ENCODE measurements at regions not wholly inside any gene's neighbourhood (a gene's known extent, or its start where the extent isn't known, plus 50 kb on each side); places are given as distances from the start of the nearest gene placed in this dataset.

GRCh38 chr6:112659912-112660311, 312.8 kb downstream of the RFPL4B start:
- Histone ChIP-seq H3K36me3 (ENCODE audit: control insufficient read depth, insufficient read depth, low read length) (no peaks in the 10 kb centered on the region), H3K27me3 (ENCODE audit: control insufficient read depth, insufficient read depth, low read length) (no peaks in the 10 kb centered on the region), H3K4me3 (ENCODE audit: low read depth, low read length) (no peak overlapping the region)
- CTCF ChIA-PET: interaction anchor here (0.6 kb wide), 1 partner anchor 631 kb away, joined by 3 read pairs; no protein-coding TSS in a partner anchor
- TF ChIP-seq CTCF (IDR thresholded peaks at IDR 0.05; ENCODE audit: insufficient read depth, low read depth, low read length): no peak
- POLR2A ChIA-PET: no interaction called here
- no peak for DNase-seq (ENCODE audit: low read depth)

DNA sequence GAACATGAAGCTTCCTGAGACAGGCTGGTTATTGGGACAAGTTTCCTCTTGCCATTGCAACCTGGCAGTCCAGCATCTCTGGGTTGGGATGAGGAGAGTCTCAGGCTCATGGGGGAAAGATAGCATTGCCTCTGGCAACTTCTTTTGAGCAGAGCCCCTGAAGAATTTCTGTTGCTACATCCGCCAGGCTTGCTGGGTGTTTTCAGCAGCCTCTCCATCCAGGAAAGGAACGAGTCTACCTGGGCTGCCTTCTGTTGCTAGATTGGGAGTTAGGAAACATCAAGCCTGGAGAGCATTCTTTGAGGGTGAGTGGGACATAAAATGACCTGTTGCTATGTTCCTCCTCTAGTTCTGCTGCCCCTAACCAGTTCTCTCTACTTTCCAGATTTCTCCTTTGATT, 313.5 kb downstream of the RFPL4B start:
- ChIA-PET POLR2A (no interaction called here), CTCF (no interaction called here)
- Histone ChIP-seq H3K4me3 (ENCODE audit: low read depth, low read length) (no peak overlapping the region), H3K27me3 (ENCODE audit: control insufficient read depth, insufficient read depth, low read length) (no peaks in the 10 kb centered on the region), H3K36me3 (ENCODE audit: control insufficient read depth, insufficient read depth, low read length) (no peaks in the 10 kb centered on the region)
- DNase-seq (ENCODE audit: low read depth): no peak
- no peak for TF ChIP-seq CTCF (IDR thresholded peaks at IDR 0.05; ENCODE audit: insufficient read depth, low read depth, low read length)

DNA sequence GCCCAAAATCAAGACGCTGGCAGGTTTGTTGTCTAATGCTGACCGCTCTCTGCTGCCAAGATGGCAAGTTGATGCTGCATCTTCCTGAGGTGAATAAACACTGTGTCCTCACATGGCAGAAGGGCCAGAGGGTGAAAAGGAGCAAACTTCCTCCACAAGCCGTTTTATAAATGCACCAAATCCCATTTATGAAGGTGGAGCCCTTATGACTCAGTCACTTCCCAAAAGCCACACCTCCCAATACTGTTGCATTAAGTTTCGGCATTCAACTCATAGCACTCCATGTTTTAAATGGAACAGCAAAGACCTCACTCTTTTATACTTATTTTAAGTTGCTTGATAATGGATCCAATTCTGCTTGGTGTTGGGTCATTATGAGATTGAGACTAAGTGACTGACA, 316.6 kb downstream of the RFPL4B start:
- H3K4me3 ChIP-seq (ENCODE audit: low read depth, low read length): no peak overlapping the region
- H3K36me3 ChIP-seq (ENCODE audit: control insufficient read depth, insufficient read depth, low read length): no peaks in the 10 kb centered on the region
- TF ChIP-seq CTCF (IDR thresholded peaks at IDR 0.05; ENCODE audit: insufficient read depth, low read depth, low read length): no peak
- H3K27me3 ChIP-seq (ENCODE audit: control insufficient read depth, insufficient read depth, low read length): no peaks in the 10 kb centered on the region
- ChIA-PET CTCF (no interaction called here), POLR2A (no interaction called here)
- no peak for DNase-seq (ENCODE audit: low read depth)

DNA sequence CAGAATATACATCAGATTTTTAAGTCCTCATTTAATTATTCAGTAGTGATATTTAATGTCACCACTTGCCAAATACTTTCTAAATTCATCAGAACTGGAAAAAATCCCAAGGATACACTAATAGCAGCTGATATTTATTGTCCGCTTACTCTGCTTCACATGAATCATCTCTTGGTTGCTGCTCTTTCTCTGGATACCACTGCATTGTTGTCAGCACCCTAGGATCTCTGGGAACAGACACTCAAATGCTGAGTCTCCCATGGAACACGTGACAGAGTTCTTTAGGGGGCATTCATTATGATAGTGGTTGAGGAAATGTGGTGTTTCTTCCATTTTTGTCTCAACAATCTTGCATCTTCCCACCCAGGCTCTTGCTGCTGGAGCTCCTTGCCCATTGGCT, 318.0 kb downstream of the RFPL4B start:
- CTCF ChIA-PET: interaction anchor here (0.8 to 2.4 kb wide), 3 partner anchors 14 to 23 kb away, joined by 3 to 6 read pairs (median 3); no protein-coding TSS in a partner anchor
- no peaks in the 10 kb centered on the region for H3K27me3 ChIP-seq (ENCODE audit: control insufficient read depth, insufficient read depth, low read length)
- no peak for TF ChIP-seq CTCF (IDR thresholded peaks at IDR 0.05; ENCODE audit: insufficient read depth, low read depth, low read length)
- no peaks in the 10 kb centered on the region for H3K36me3 ChIP-seq (ENCODE audit: control insufficient read depth, insufficient read depth, low read length)
- DNase-seq (ENCODE audit: low read depth): no peak
- H3K4me3 ChIP-seq (ENCODE audit: low read depth, low read length): no peak overlapping the region
- POLR2A ChIA-PET: no interaction called here

DNA sequence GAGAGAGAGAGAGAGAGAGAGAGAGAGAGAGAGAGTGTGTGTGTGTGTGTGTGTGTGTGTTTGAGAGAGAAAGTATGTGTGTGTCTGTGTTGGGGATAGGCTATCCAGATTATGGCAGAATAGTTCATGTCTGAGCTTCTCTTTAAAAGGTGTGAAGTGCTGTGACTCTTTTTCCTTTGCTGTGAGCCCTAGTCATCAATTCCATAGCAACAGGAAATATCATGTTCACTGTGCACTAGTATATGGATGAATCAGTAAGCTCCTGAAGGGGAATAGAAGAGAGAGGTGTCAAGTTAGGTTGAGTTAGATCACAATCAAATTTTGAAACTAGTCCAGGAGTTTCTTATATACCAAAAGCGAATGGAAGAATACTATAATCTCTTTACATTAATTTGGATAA, 318.7 kb downstream of the RFPL4B start:
- ChIA-PET POLR2A (interaction anchor here (0.5 kb wide), 1 partner anchor 710 kb away, joined by 12 read pairs; no protein-coding TSS in a partner anchor), CTCF (interaction anchor here (1.4 to 2.4 kb wide), 2 partner anchors 14 to 15 kb away, joined by 3 to 6 read pairs; no protein-coding TSS in a partner anchor)
- Histone ChIP-seq H3K36me3 (ENCODE audit: control insufficient read depth, insufficient read depth, low read length) (no peaks in the 10 kb centered on the region), H3K27me3 (ENCODE audit: control insufficient read depth, insufficient read depth, low read length) (no peaks in the 10 kb centered on the region), H3K4me3 (ENCODE audit: low read depth, low read length) (no peak overlapping the region)
- no peak for TF ChIP-seq CTCF (IDR thresholded peaks at IDR 0.05; ENCODE audit: insufficient read depth, low read depth, low read length)
- peak; percentile 37 for DNase-seq (ENCODE audit: low read depth)

All from BJ (cell line).